ENCODE measurements at regions not wholly inside any gene's neighbourhood (a gene's known extent, or its start where the extent isn't known, plus 50 kb on each side); places are given as distances from the start of the nearest gene placed in this dataset.
A peak's percentile ranks its signal among the peaks of the same experiment; 100 is the strongest.

- no peaks in the 10 kb centered on the region for H3K9me3 ChIP-seq (ENCODE audit: control insufficient read depth, insufficient read depth, low read depth, low read length)
- H3K4me1 ChIP-seq (ENCODE audit: control insufficient read depth, insufficient read depth, low read length), result no peaks in the 10 kb centered on the region
- CTCF ChIA-PET, result interaction anchor here (0.6 to 1.4 kb wide), 2 partner anchors 9 to 10 kb away, joined by 3 to 4 read pairs; no protein-coding TSS in a partner anchor
- no peak for TF ChIP-seq ZNF155 (tag by site-specific recombination; IDR thresholded peaks at IDR 0.05)
- no peaks in the 10 kb centered on the region for H3K36me3 ChIP-seq (ENCODE audit: control insufficient read depth in 2 of 2, insufficient read depth in 1 of 2, low read length in 2 of 2)
- H3K27ac ChIP-seq (ENCODE audit: extremely low read depth, low read depth, low read length), result no peak overlapping the region
- POLR2A ChIA-PET, result no interaction called here
- no peak overlapping the region for H3K4me3 ChIP-seq (ENCODE audit: low read depth, low read length)
Observed at GRCh38 chr18:43578706-43579105, 301.4 kb upstream of the SYT4 start.

- H3K36me3 ChIP-seq (ENCODE audit: control insufficient read depth in 2 of 2, insufficient read depth in 1 of 2, low read length in 2 of 2), result no peaks in the 10 kb centered on the region
- POLR2A ChIA-PET, result no interaction called here
- no peaks in the 10 kb centered on the region for H3K9me3 ChIP-seq (ENCODE audit: control insufficient read depth, insufficient read depth, low read depth, low read length)
- CTCF ChIA-PET, result interaction anchor here (0.5 to 2.4 kb wide), 6 partner anchors 11 to 1529 kb away, joined by 3 to 19 read pairs (median 4); no protein-coding TSS in a partner anchor
- no peak overlapping the region for H3K27ac ChIP-seq (ENCODE audit: extremely low read depth, low read depth, low read length)
- no peak overlapping the region for H3K4me3 ChIP-seq (ENCODE audit: low read depth, low read length)
- TF ChIP-seq ZNF549 (tag by site-specific recombination; IDR thresholded peaks at IDR 0.05) (no peak), ATF2 (tag by site-specific recombination; IDR thresholded peaks at IDR 0.05; ENCODE audit: low read depth) (no peak), ZNF280C (tag by site-specific recombination; IDR thresholded peaks at IDR 0.05) (no peak), GLI2 (tag by site-specific recombination; IDR thresholded peaks at IDR 0.05; ENCODE audit: borderline replicate concordance, low read depth) (no peak), ZNF132 (tag by site-specific recombination; IDR thresholded peaks at IDR 0.05; ENCODE audit: borderline replicate concordance) (no peak), ZBTB21 (tag by site-specific recombination; IDR thresholded peaks at IDR 0.05) (no peak), PRDM1 (tag by site-specific recombination; IDR thresholded peaks at IDR 0.05) (no peak), GLIS2 (tag by site-specific recombination; IDR thresholded peaks at IDR 0.05) (no peak), ZNF561 (tag by site-specific recombination; IDR thresholded peaks at IDR 0.05; ENCODE audit: borderline replicate concordance) (no peak), ZNF664 (tag by site-specific recombination; IDR thresholded peaks at IDR 0.05) (no peak), ZNF366 (tag by site-specific recombination; conservative IDR thresholded peaks at IDR 0.05) (no peak)
- H3K4me1 ChIP-seq (ENCODE audit: control insufficient read depth, insufficient read depth, low read length), result no peaks in the 10 kb centered on the region
Observed at GRCh38 chr18:43581936-43582519, 304.7 kb upstream of the SYT4 start.

- TF ChIP-seq ZNF248 (tag by site-specific recombination; IDR thresholded peaks at IDR 0.05) (no peak), ZNF654 (tag by site-specific recombination; IDR thresholded peaks at IDR 0.05; ENCODE audit: low read depth) (peak; percentile 18; the same call in 1 of the 2 replicates), CTCF (tag by site-specific recombination; IDR thresholded peaks at IDR 0.05) (peak; percentile 34; the same call in 1 of the 2 replicates)
- Histone ChIP-seq H3K4me1 (ENCODE audit: control insufficient read depth, insufficient read depth, low read length) (no peaks in the 10 kb centered on the region), H3K36me3 (ENCODE audit: control insufficient read depth in 2 of 2, insufficient read depth in 1 of 2, low read length in 2 of 2) (no peaks in the 10 kb centered on the region), H3K4me3 (ENCODE audit: low read depth, low read length) (no peak overlapping the region), H3K9me3 (ENCODE audit: control insufficient read depth, insufficient read depth, low read depth, low read length) (no peaks in the 10 kb centered on the region), H3K27ac (ENCODE audit: extremely low read depth, low read depth, low read length) (no peak overlapping the region)
- ChIA-PET CTCF (interaction anchor here (0.5 to 18.4 kb wide), 21 partner anchors 9 to 1665 kb away, joined by 3 to 488 read pairs (median 3); no protein-coding TSS in a partner anchor), POLR2A (no interaction called here)
Observed at GRCh38 chr18:43587538-43588153, 310.4 kb upstream of the SYT4 start.

All from HEK293 (cell line).